ENCODE measurements at regions not wholly inside any gene's neighbourhood (a gene's known extent, or its start where the extent isn't known, plus 50 kb on each side); places are given as distances from the start of the nearest gene placed in this dataset.
"Not testable (repeated sequence)": the region's sequence is repeated elsewhere in the genome, so short reads cannot be mapped to it uniquely, and the experiment has no call there.

GRCh38 chr6:141140905-141141304 is 991.8 kb upstream of the GJE1 start:
- DNase-seq, result no peak

GRCh38 chr6:141139461-141139860 is 993.3 kb upstream of the GJE1 start:
- DNase-seq, result no peak

GRCh38 chr6:141134723-141135122 is 998.0 kb upstream of the GJE1 start:
- no peak for DNase-seq

- DNase-seq, result no peak
Observed at GRCh38 chr6:141133836-141134235, 998.9 kb upstream of the GJE1 start.

- DNase-seq, result no peak
Observed at GRCh38 chr6:141133346-141133745, 999.4 kb upstream of the GJE1 start.

- DNase-seq, result no peak
Observed at GRCh38 chr6:141131616-141132015, 1001.1 kb upstream of the GJE1 start.

GRCh38 chr6:141123497-141123896 is 1009.2 kb upstream of the GJE1 start:
- no peak for DNase-seq

GRCh38 chr6:141123049-141123448 is 1009.7 kb upstream of the GJE1 start:
- no peak for DNase-seq

GRCh38 chr6:141118991-141119390 is 1013.7 kb upstream of the GJE1 start:
- DNase-seq, result no peak

GRCh38 chr6:141117874-141118273 is 1014.9 kb upstream of the GJE1 start:
- DNase-seq, result no peak

GRCh38 chr6:141110481-141110880 is 1022.2 kb upstream of the GJE1 start:
- DNase-seq, result no peak

- DNase-seq, result no peak
Observed at GRCh38 chr6:141107591-141108160, 1025.0 kb upstream of the GJE1 start.

GRCh38 chr6:141105481-141105880 is 1027.2 kb upstream of the GJE1 start:
- DNase-seq, result no peak

GRCh38 chr6:141103246-141103645 is 1029.5 kb upstream of the GJE1 start:
- DNase-seq, result peak; percentile 48

- DNase-seq, result no peak
Observed at GRCh38 chr6:141097471-141097870, 1035.3 kb upstream of the GJE1 start.

- no peak for DNase-seq
Observed at GRCh38 chr6:141095308-141095707, 1037.4 kb upstream of the GJE1 start.

GRCh38 chr6:141088171-141088570 is 1044.6 kb upstream of the GJE1 start:
- no peak for DNase-seq

GRCh38 chr6:141077355-141078333 is 1055.1 kb upstream of the GJE1 start:
- no peak for DNase-seq

- DNase-seq, result no peak
Observed at GRCh38 chr6:141057761-141058160, 1075.0 kb upstream of the GJE1 start.

GRCh38 chr6:141056945-141057625 is 1075.6 kb upstream of the GJE1 start:
- no peak for DNase-seq

- DNase-seq, result no peak
Observed at GRCh38 chr6:141050471-141050870, 1082.3 kb upstream of the GJE1 start.

- DNase-seq, result no peak
Observed at GRCh38 chr6:141048451-141048850, 1084.3 kb upstream of the GJE1 start.

- not testable (repeated sequence) for DNase-seq
Observed at GRCh38 chr6:141046496-141046895, 1086.2 kb upstream of the GJE1 start.

- no peak for DNase-seq
Observed at GRCh38 chr6:141041596-141042087, 1091.1 kb upstream of the GJE1 start.

Data from NCI-H510A treated with DMSO at 0.1 percent for 48 hours (cell line).